ENCODE measurements at regions not wholly inside any gene's neighbourhood (a gene's known extent, or its start where the extent isn't known, plus 50 kb on each side); places are given as distances from the start of the nearest gene placed in this dataset.

DNA sequence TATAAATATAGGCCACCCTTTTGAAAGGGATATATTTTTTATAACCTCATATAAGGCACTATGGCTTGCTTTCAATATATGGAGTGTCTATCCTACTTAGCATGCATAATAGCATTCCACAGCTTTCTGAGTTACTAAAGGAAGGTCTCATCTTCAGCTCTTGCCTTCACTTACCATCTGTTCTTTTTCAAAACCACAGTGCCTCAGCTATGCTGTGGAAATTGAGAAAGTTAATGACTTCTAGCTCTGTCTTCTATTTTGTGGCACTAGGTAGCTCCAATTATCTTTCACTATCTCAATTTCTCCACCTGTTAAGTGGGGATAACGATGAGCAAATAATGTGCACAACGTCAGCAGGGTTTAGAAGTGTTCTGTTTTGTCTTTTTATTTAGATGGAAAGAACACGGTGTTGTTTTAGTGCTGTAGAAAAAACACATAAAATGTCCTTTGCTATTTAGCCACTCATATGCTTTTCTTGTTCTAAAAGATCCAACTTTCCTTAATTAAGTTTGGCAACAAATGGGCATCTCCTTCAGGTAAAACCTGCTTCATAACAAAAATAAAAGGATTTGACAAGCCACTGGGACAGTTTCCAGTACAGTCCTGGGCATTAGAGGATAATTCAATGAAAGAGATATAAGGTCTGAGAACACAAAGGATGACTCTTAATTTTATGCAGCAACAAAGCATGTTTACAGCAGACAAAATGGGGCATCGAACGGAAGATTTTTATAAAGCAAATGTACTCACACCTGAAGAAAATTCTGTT is 462.0 kb upstream of the SYT1 start:
- CTCF ChIA-PET (ENCODE audit: partially characterized antibody) = no interaction called here
- Mint-ChIP-seq H3K9me3 (peaks cover 2 to 16% (median 5%) of the 10 kb centered on the region in 8 donors), H3K4me1 (no peaks in the 10 kb centered on the region), H3K4me3 (no peak overlapping the region), H3K27me3 (no peaks in the 10 kb centered on the region), H3K36me3 (no peaks in the 10 kb centered on the region), H3K27ac (no peak overlapping the region)
- Histone ChIP-seq H3K27ac (ENCODE audit: low read depth, low read length) (no peak overlapping the region), H3K4me3 (ENCODE audit: low read length in 2 of 2) (no peak overlapping the region), H3K27me3 (ENCODE audit: insufficient read depth, low read length) (no peaks in the 10 kb centered on the region), H3K9me3 (ENCODE audit: control insufficient read depth in 1 of 2, low read length in 2 of 2) (no peaks in the 10 kb centered on the region), H3K36me3 (ENCODE audit: insufficient read depth, low read length) (no peaks in the 10 kb centered on the region), H3K4me1 (ENCODE audit: insufficient read depth, low read length) (no peaks in the 10 kb centered on the region)
- DNase-seq = no peak
- intact Hi-C loops (cut with micrococcal nuclease) = no loop called here
- POLR2A ChIA-PET (ENCODE audit: partially characterized antibody) = no interaction called here

DNA sequence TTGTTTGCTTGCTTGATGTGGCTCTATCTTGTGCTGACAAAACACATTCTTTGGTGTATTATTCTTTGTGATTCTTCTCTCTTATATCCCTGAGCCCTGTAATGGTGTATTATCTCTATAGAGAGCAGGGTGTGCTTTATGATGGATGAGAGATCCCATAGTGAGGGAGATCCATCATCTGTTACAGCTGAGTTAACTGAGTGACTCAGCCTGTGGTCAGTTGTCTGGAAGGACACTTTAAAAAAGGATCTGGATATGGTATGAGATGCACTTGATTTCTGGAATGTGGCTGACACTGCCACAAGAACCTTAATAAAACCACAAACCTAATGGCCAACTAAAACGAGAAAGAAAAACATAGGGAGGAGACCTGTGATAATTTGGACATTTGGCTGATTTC is 461.4 kb upstream of the SYT1 start:
- no peaks in the 10 kb centered on the region for H3K4me1 ChIP-seq (ENCODE audit: insufficient read depth, low read length)
- ChIA-PET CTCF (ENCODE audit: partially characterized antibody) (no interaction called here), POLR2A (ENCODE audit: partially characterized antibody) (no interaction called here)
- H3K27ac ChIP-seq (ENCODE audit: low read depth, low read length) = no peak overlapping the region
- H3K36me3 ChIP-seq (ENCODE audit: insufficient read depth, low read length) = no peaks in the 10 kb centered on the region
- intact Hi-C loops (cut with micrococcal nuclease) = no loop called here
- Mint-ChIP-seq H3K27me3 (no peaks in the 10 kb centered on the region), H3K9me3 (peaks cover 2 to 12% (median 3%) of the 10 kb centered on the region in 8 donors), H3K36me3 (no peaks in the 10 kb centered on the region), H3K4me3 (no peak overlapping the region), H3K4me1 (no peaks in the 10 kb centered on the region), H3K27ac (no peak overlapping the region)
- no peak overlapping the region for H3K4me3 ChIP-seq (ENCODE audit: low read length in 2 of 2)
- no peaks in the 10 kb centered on the region for H3K27me3 ChIP-seq (ENCODE audit: insufficient read depth, low read length)
- H3K9me3 ChIP-seq (ENCODE audit: control insufficient read depth in 1 of 2, low read length in 2 of 2) = no peaks in the 10 kb centered on the region
- no peak for DNase-seq

DNA sequence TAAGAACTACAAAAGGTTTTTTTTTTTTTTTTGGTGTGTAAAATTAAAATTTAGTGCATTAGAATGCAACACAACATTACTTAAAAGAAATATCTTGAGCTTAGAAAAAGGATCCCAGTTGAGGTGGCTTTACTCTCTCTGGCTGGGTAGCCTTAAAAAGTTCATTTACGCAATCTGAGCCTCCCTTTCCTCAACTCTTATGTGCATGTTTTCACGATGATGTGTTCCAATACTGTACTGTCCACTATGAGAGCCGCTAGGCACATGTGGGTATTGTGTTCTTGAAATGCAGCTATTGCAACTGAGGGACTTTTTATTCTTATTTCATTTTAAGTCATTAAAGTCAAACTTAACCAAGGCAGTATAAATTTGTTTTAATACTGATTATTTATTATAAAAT is 460.9 kb upstream of the SYT1 start:
- no peaks in the 10 kb centered on the region for H3K9me3 ChIP-seq (ENCODE audit: control insufficient read depth in 1 of 2, low read length in 2 of 2)
- H3K27me3 ChIP-seq (ENCODE audit: insufficient read depth, low read length) = no peaks in the 10 kb centered on the region
- POLR2A ChIA-PET (ENCODE audit: partially characterized antibody) = no interaction called here
- no peak overlapping the region for H3K4me3 Mint-ChIP-seq
- no peak overlapping the region for H3K27ac ChIP-seq (ENCODE audit: low read depth, low read length)
- intact Hi-C loops (cut with micrococcal nuclease) = no loop called here
- no peaks in the 10 kb centered on the region for H3K36me3 Mint-ChIP-seq
- CTCF ChIA-PET (ENCODE audit: partially characterized antibody) = no interaction called here
- no peak overlapping the region for H3K4me3 ChIP-seq (ENCODE audit: low read length in 2 of 2)
- H3K27me3 Mint-ChIP-seq = no peaks in the 10 kb centered on the region
- no peak for DNase-seq
- no peaks in the 10 kb centered on the region for H3K4me1 ChIP-seq (ENCODE audit: insufficient read depth, low read length)
- peaks cover 0 to 12% (median 4%) of the 10 kb centered on the region in 8 donors for H3K9me3 Mint-ChIP-seq
- no peak overlapping the region for H3K27ac Mint-ChIP-seq
- H3K36me3 ChIP-seq (ENCODE audit: insufficient read depth, low read length) = no peaks in the 10 kb centered on the region
- H3K4me1 Mint-ChIP-seq = no peaks in the 10 kb centered on the region

- ChIA-PET CTCF (ENCODE audit: partially characterized antibody) (no interaction called here), POLR2A (ENCODE audit: partially characterized antibody) (no interaction called here)
- Histone ChIP-seq H3K9me3 (ENCODE audit: control insufficient read depth in 1 of 2, low read length in 2 of 2) (no peaks in the 10 kb centered on the region), H3K36me3 (ENCODE audit: insufficient read depth, low read length) (no peaks in the 10 kb centered on the region), H3K27me3 (ENCODE audit: insufficient read depth, low read length) (no peaks in the 10 kb centered on the region), H3K4me1 (ENCODE audit: insufficient read depth, low read length) (no peaks in the 10 kb centered on the region), H3K27ac (ENCODE audit: low read depth, low read length) (no peak overlapping the region), H3K4me3 (ENCODE audit: low read length in 2 of 2) (no peak overlapping the region)
- Mint-ChIP-seq H3K4me1 (no peaks in the 10 kb centered on the region), H3K36me3 (no peaks in the 10 kb centered on the region), H3K27me3 (no peaks in the 10 kb centered on the region), H3K4me3 (no peak overlapping the region), H3K9me3 (peaks cover 0 to 12% (median 3%) of the 10 kb centered on the region in 8 donors), H3K27ac (no peak overlapping the region)
- no peak for DNase-seq
- intact Hi-C loops (cut with micrococcal nuclease) = no loop called here
Observed at GRCh38 chr12:78406213-78406612, 458.4 kb upstream of the SYT1 start.

- CTCF ChIA-PET (ENCODE audit: partially characterized antibody) = no interaction called here
- Mint-ChIP-seq H3K4me1 (no peaks in the 10 kb centered on the region), H3K9me3 (peaks cover 0 to 12% (median 4%) of the 10 kb centered on the region in 8 donors), H3K27ac (no peak overlapping the region), H3K36me3 (no peaks in the 10 kb centered on the region), H3K27me3 (no peaks in the 10 kb centered on the region), H3K4me3 (no peak overlapping the region)
- POLR2A ChIA-PET (ENCODE audit: partially characterized antibody) = no interaction called here
- no peaks in the 10 kb centered on the region for H3K36me3 ChIP-seq (ENCODE audit: insufficient read depth, low read length)
- intact Hi-C loops (cut with micrococcal nuclease) = no loop called here
- H3K4me1 ChIP-seq (ENCODE audit: insufficient read depth, low read length) = no peaks in the 10 kb centered on the region
- H3K4me3 ChIP-seq (ENCODE audit: low read length in 2 of 2) = no peak overlapping the region
- H3K9me3 ChIP-seq (ENCODE audit: control insufficient read depth in 1 of 2, low read length in 2 of 2) = no peaks in the 10 kb centered on the region
- no peak overlapping the region for H3K27ac ChIP-seq (ENCODE audit: low read depth, low read length)
- no peaks in the 10 kb centered on the region for H3K27me3 ChIP-seq (ENCODE audit: insufficient read depth, low read length)
- DNase-seq = no peak
Observed at GRCh38 chr12:78406828-78407227, 457.7 kb upstream of the SYT1 start.

GRCh38 chr12:78407722-78408121 is 456.9 kb upstream of the SYT1 start:
- Mint-ChIP-seq H3K9me3 (peaks cover 0 to 10% (median 4%) of the 10 kb centered on the region in 8 donors), H3K27ac (no peak overlapping the region), H3K4me1 (no peaks in the 10 kb centered on the region), H3K36me3 (no peaks in the 10 kb centered on the region), H3K27me3 (no peaks in the 10 kb centered on the region), H3K4me3 (no peak overlapping the region)
- intact Hi-C loops (cut with micrococcal nuclease) = no loop called here
- no peak overlapping the region for H3K27ac ChIP-seq (ENCODE audit: low read depth, low read length)
- ChIA-PET POLR2A (ENCODE audit: partially characterized antibody) (no interaction called here), CTCF (ENCODE audit: partially characterized antibody) (no interaction called here)
- H3K4me1 ChIP-seq (ENCODE audit: insufficient read depth, low read length) = no peaks in the 10 kb centered on the region
- no peaks in the 10 kb centered on the region for H3K27me3 ChIP-seq (ENCODE audit: insufficient read depth, low read length)
- H3K9me3 ChIP-seq (ENCODE audit: control insufficient read depth in 1 of 2, low read length in 2 of 2) = no peaks in the 10 kb centered on the region
- H3K36me3 ChIP-seq (ENCODE audit: insufficient read depth, low read length) = no peaks in the 10 kb centered on the region
- H3K4me3 ChIP-seq (ENCODE audit: low read length in 2 of 2) = no peak overlapping the region
- no peak for DNase-seq

DNA sequence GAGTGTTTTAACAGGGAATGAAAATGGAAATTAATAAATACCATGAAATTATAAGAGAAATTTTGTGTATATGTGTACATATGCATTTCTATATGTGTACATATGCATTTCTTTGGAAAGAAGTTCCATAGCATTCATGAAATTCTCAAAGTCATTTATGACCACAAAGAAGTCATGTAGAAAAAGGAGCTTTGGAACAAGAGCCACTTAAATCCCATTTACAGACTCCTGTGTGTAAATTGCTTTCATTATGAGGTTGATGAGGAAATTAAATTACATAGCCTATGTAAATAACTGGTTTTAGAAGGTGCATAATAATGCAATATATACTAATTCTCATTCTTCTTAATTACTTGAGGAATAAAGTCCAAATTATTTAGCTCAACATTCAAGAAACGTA is 450.5 kb upstream of the SYT1 start:
- Mint-ChIP-seq H3K27me3 (no peaks in the 10 kb centered on the region), H3K9me3 (peaks cover 0 to 16% (median 6%) of the 10 kb centered on the region in 8 donors), H3K4me3 (no peak overlapping the region), H3K36me3 (no peaks in the 10 kb centered on the region), H3K4me1 (no peaks in the 10 kb centered on the region), H3K27ac (no peak overlapping the region)
- H3K4me1 ChIP-seq (ENCODE audit: insufficient read depth, low read length) = no peaks in the 10 kb centered on the region
- intact Hi-C loops (cut with micrococcal nuclease) = no loop called here
- CTCF ChIA-PET (ENCODE audit: partially characterized antibody) = no interaction called here
- no peak overlapping the region for H3K4me3 ChIP-seq (ENCODE audit: low read length in 2 of 2)
- H3K9me3 ChIP-seq (ENCODE audit: control insufficient read depth in 1 of 2, low read length in 2 of 2) = no peaks in the 10 kb centered on the region
- DNase-seq = no peak
- no peaks in the 10 kb centered on the region for H3K27me3 ChIP-seq (ENCODE audit: insufficient read depth, low read length)
- POLR2A ChIA-PET (ENCODE audit: partially characterized antibody) = no interaction called here
- H3K36me3 ChIP-seq (ENCODE audit: insufficient read depth, low read length) = no peaks in the 10 kb centered on the region
- H3K27ac ChIP-seq (ENCODE audit: low read depth, low read length) = no peak overlapping the region

DNA sequence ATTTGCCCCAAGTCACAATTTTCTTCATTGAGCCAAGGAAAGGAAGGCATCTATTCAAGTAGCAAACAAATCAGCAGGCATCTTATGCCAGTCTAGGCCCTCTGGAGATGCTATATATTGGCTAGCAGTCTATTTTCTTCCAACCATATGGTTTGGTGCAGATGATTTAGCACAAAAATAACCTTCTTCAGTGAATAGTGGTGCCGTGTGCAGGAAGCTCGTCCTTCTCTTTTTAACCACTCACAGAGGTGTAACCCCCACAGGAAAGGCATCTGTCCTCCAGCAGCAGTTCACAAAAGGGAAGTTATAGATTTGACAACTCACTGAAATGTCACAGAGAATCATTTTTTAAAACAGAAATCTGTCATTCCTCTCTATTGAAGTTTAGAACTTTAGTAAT is 445.7 kb upstream of the SYT1 start:
- H3K36me3 Mint-ChIP-seq = no peaks in the 10 kb centered on the region
- no peak overlapping the region for H3K27ac ChIP-seq (ENCODE audit: low read depth, low read length)

More for the DNA sequence above, 445.7 kb upstream of the SYT1 start:
- H3K27ac Mint-ChIP-seq = no peak overlapping the region
- H3K4me3 ChIP-seq (ENCODE audit: low read length in 2 of 2) = no peak overlapping the region
- no peaks in the 10 kb centered on the region for H3K4me1 Mint-ChIP-seq
- intact Hi-C loops (cut with micrococcal nuclease) = no loop called here
- no peak for DNase-seq
- no peaks in the 10 kb centered on the region for H3K4me1 ChIP-seq (ENCODE audit: insufficient read depth, low read length)
- H3K9me3 ChIP-seq (ENCODE audit: control insufficient read depth in 1 of 2, low read length in 2 of 2) = no peaks in the 10 kb centered on the region
- ChIA-PET CTCF (ENCODE audit: partially characterized antibody) (no interaction called here), POLR2A (ENCODE audit: partially characterized antibody) (no interaction called here)
- no peaks in the 10 kb centered on the region for H3K27me3 Mint-ChIP-seq
- no peaks in the 10 kb centered on the region for H3K36me3 ChIP-seq (ENCODE audit: insufficient read depth, low read length)
- no peak overlapping the region for H3K4me3 Mint-ChIP-seq
- no peaks in the 10 kb centered on the region for H3K27me3 ChIP-seq (ENCODE audit: insufficient read depth, low read length)
- peaks cover 0 to 15% (median 7%) of the 10 kb centered on the region in 8 donors for H3K9me3 Mint-ChIP-seq
